Pancreas (tissue), 10 donors: ENCODE measurements at regions not wholly inside any gene's neighbourhood (a gene's known extent, or its start where the extent isn't known, plus 50 kb on each side); places are given as distances from the start of the nearest gene placed in this dataset.

Experiments used
- ATAC-seq, 4 donors: fragments of 200-7000 bp; cut with Tn5 transposase; one replicate each; pipeline versions ENCODE4 v1.8.0 to v1.9.1; 2020; ENCODE audit warnings: mild to moderate bottlenecking in 4 of 4, moderate library complexity in 4 of 4
- DNase-seq, 6 donors: peaks; one replicate each; pipeline ENCODE4 v3.0.0-alpha.2; 2020
- FAIRE-seq: peaks from 2 replicates; lab custom pipeline; 2012; peaks lifted over from hg19 to GRCh38; lab: Jason Lieb, UNC
- H3K27ac ChIP-seq, 4 donors: fragments of 200-600 bp; sonication (generic); 1 replicate in 3 of 4; 2 replicates in 1 of 4; pipeline versions ENCODE4 v1.5.0 to v1.8.0; 2020
- H3K27me3 ChIP-seq, 4 donors: fragments of 200-600 bp; one replicate each; pipeline ENCODE4 v1.8.0; 2021
- H3K36me3 ChIP-seq, 3 donors: fragments of 200-600 bp; sonication (generic) in 1 of 3; one replicate each; pipeline versions ENCODE4 v1.5.0 to v1.8.0; 2020 to 2021
- H3K4me1 ChIP-seq, 3 donors: fragments of 200-600 bp; one replicate each; pipeline ENCODE4 v1.8.0; 2021
- H3K4me3 ChIP-seq, 4 donors: fragments of 200-600 bp; sonication (generic) in 2 of 4; one replicate each; pipeline versions ENCODE4 v1.5.0 to v1.8.0; 2020 to 2021
- H3K9me3 ChIP-seq, 4 donors: fragments of 200-600 bp; one replicate each; pipeline ENCODE4 v1.8.0; 2021
- CTCF ChIP-seq, 4 donors: fragments of 200-600 bp; sonication (generic) in 3 of 4; IDR thresholded peaks; one replicate each; pipeline versions ENCODE4 v1.5.0 to v1.8.0; 2021; ENCODE audit warnings: antibody characterized with exemption in 4 of 4
- WGBS, 2 donors: extraction: QIAGEN DNeasy Blood & Tissue Kit; methylation state at CpG; one replicate each; pipeline ENCODE4 v1.1.7; 2013; 5-methylcytosine and 5-hydroxymethylcytosine counted together
- intact Hi-C, 3 donors: fragments of 100-400 bp; cut with DNase I; formaldehyde crosslinking; loops; one replicate each; pipeline versions ENCODE4 v1.11.1 to v1.14.2; 2022
- donor health status: healthy with polysubstance abuse.
- donor health status: DM: no; HTN: no; CAD: no; lungs with moderate emphysema.
- donor health status: DM: no; HTN: no; CAD: no.
- donor health status: control.
- donor health status: control.
- donor health status: Bipolar disorder and iron deficiency.
- donor health status: DM: yes; HTN: yes; CAD: no.
- donor health status: DM: no; HTN: no; CAD: no.
- donor health status: DM: no; HTN: no; CAD: no.
- donor health status: DM: yes; HTN: yes; CAD: no.

GRCh38 chr4:84239278-84239845 lies 259.7 kb downstream of the NKX6-1 start:
- no peaks in the 10 kb centered on the region for H3K36me3 ChIP-seq

GRCh38 chr4:84238247-84239090 lies 260.6 kb downstream of the NKX6-1 start:
- H3K27me3 ChIP-seq, result no peaks in the 10 kb centered on the region
- ATAC-seq (peak in 1 of 4 donors; percentile 41), FAIRE-seq (no peak), DNase-seq (no peak)
- H3K27ac ChIP-seq, result no peak overlapping the region
- intact Hi-C loops, result no loop called here
- H3K4me3 ChIP-seq, result no peak overlapping the region
- no peaks in the 10 kb centered on the region for H3K9me3 ChIP-seq
- no peaks in the 10 kb centered on the region for H3K4me1 ChIP-seq
- H3K36me3 ChIP-seq, result no peaks in the 10 kb centered on the region
- no peak for TF ChIP-seq CTCF (IDR thresholded peaks at IDR 0.05)
- 50 to 54% methylated on average over 7 of the region's 7 CpGs for WGBS, 2 donors

More at GRCh38 chr4:84239278-84239845, 259.7 kb downstream of the NKX6-1 start:
- Histone ChIP-seq H3K27ac (no peak overlapping the region), H3K9me3 (no peaks in the 10 kb centered on the region), H3K27me3 (no peaks in the 10 kb centered on the region), H3K4me1 (no peaks in the 10 kb centered on the region), H3K4me3 (no peak overlapping the region)
- WGBS, 2 donors, result 47 to 51% methylated on average over 4 of the region's 4 CpGs
- intact Hi-C loops, result no loop called here
- DNase-seq, result no peak
- no peak for TF ChIP-seq CTCF (IDR thresholded peaks at IDR 0.05)
- FAIRE-seq, result no peak
- ATAC-seq, result peak in 1 of 4 donors; percentile 19

GRCh38 chr4:84237008-84237407 lies 262.1 kb downstream of the NKX6-1 start:
- Histone ChIP-seq H3K4me1 (no peaks in the 10 kb centered on the region), H3K27ac (no peak overlapping the region)

DNA sequence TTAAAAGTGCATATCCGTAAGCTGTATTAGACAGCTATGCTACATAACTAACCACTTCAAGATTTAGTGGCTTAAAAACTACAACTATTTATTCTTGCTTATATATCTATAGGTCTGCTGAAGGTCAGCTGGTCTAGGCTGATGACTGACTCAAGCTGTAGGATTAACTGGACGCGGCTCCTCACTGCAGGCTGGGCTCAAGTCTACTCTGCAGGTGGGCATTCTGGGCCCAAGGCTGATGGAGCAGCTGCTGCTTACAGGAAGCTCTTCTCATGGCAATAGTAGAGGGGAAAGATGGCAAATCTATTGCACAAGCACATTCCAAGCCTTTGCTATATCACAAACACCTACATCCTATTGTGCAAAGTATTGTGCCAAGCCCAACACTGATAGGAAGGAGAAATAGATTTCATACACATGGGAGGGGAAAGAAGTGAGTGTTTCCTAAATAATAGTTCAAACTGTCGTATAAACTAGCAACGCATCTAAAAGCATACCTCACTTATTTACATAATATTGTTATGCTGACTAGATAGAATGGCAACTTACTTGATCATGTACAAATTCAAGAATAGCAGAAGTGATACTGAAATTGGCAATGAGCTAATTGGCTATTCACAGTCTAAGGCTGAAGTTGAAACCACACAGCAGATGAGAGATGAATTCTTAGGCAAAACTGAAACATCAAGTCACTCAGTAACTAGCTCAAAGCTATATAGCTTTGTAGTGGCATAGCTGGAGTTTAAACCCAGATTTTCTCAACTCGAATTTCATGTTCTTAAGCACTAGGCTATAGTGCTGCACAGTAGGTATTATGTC lies 263.8 kb downstream of the NKX6-1 start:
- Histone ChIP-seq H3K4me1 (no peaks in the 10 kb centered on the region), H3K27ac (no peak overlapping the region), H3K27me3 (no peaks in the 10 kb centered on the region), H3K4me3 (no peak overlapping the region), H3K9me3 (no peaks in the 10 kb centered on the region), H3K36me3 (no peaks in the 10 kb centered on the region)
- FAIRE-seq (no peak), ATAC-seq (no peak), DNase-seq (no peak)
- WGBS, 2 donors, result 81 to 88% methylated on average over 6 of the region's 6 CpGs
- intact Hi-C loops, result no loop called here
- TF ChIP-seq CTCF (IDR thresholded peaks at IDR 0.05), result no peak

More at GRCh38 chr4:84237008-84237407, 262.1 kb downstream of the NKX6-1 start:
- FAIRE-seq, result no peak
- 66 to 82% methylated on average over 4 of the region's 4 CpGs for WGBS, 2 donors
- intact Hi-C loops, result no loop called here
- TF ChIP-seq CTCF (IDR thresholded peaks at IDR 0.05), result no peak
- Histone ChIP-seq H3K27me3 (no peaks in the 10 kb centered on the region), H3K36me3 (no peaks in the 10 kb centered on the region), H3K4me3 (no peak overlapping the region), H3K9me3 (no peaks in the 10 kb centered on the region)
- no peak for DNase-seq
- ATAC-seq, result no peak
